DMS53 treated with DMSO at 0.1 percent for 48 hours (cell line): ENCODE measurements at regions not wholly inside any gene's neighbourhood (a gene's known extent, or its start where the extent isn't known, plus 50 kb on each side); places are given as distances from the start of the nearest gene placed in this dataset.
"Not testable (repeated sequence)": the region's sequence is repeated elsewhere in the genome, so short reads cannot be mapped to it uniquely, and the experiment has no call there.

Experiments
- DNase-seq: peaks from one replicate; lab custom pipeline; 2025; ENCODE audit not compliant: unreplicated experiment; lab: John Stamatoyannopoulos, UW

DNA sequence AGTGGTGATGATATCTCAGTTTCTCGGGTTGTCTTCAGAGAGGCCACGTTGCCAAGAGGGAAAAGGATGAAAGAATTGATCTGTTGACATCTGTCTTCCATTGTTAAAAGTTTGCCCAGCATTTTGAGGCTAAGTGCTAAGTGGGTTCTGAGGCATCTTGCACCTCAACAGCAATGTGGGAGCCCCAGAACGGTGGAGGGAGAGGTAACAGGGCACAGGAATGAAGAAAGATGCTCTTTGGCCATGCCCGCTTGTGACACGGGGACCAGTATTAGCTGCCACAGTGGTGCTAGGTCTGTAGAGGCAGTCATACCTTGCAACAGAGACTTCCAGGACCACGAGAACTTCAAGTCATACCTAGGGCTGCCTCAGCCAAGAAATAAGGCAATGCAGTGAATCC is 106.6 kb upstream of the NUPR2 start:
- DNase-seq, result no peak

- no peak for DNase-seq
Observed at GRCh38 chr7:56219017-56219416, 102.8 kb upstream of the NUPR2 start.

DNA sequence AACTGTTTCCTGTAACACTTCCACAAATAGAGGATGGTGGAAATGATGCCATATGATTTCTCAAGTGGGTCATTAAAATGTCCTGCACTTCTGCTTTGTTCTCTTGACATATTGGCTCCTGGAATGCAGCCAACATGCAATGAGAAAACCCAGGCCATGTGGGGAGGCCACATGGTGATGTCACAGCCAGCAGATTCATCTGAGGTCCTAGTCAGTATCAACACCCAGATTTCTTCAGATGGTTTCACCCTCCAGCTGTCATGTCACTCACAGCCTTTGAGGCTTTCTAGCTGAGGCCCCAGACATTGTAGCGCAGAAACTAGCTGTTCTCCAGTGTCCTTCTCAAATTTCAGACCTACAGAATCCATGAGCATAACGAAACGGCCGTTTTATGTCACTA is 102.3 kb upstream of the NUPR2 start:
- no peak for DNase-seq

DNA sequence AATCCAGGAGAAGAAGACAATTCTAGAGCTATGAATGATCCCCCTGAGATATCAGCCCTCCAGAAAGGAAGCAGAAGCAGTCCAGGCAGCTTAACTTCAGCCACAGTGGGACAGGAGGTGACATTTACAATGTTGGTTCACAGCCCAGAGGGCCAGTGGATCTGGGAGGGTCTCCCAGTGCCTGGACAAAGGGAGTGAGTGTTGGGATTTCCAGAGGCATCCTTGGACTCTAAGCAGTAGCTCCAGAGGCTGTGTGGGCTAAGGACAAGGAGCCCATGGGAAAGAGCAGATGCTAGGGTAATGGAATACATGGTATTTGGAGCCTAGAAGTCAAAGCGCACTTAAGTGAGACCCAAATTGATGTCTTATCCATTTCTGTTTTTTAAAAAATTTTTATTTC is 97.4 kb upstream of the NUPR2 start:
- no peak for DNase-seq

GRCh38 chr7:56206420-56206819 is 90.2 kb upstream of the NUPR2 start:
- no peak for DNase-seq

DNA sequence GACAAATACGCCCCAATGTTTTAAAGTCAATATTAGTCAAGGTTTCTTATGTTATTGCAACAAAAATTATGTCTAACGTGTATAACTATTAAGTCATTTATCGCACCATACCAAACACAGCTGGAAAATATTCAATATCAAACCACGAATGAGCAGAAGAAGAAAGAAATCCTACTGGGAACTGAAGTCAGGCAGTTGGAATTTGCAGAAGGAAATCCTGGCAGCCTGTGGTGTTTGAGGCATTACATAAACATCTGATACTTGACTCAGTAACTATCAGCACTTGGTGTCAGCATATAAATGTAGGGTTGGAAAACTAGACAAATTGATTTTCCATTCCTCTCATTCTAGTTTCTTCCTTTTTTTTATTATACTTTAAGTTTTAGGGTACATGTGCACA is 83.4 kb upstream of the NUPR2 start:
- no peak for DNase-seq

DNA sequence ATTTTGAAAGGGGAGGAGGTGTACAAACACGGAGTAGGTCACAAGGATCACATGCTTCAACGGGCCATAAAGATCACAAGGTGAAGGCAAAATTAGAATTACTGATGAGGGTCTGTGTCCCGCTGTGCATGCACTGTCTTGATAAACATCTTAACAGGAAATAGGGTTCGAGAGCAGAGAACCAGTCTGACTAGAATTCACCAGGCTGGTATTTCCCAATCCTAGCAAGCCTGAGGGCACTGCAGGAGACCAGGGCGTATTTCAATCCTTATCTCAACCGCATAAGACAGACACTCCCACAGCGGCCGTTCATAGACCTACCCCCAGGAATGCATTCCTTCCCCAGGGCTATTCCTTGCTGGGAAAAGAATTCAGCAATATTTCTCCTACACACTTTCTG is 80.0 kb upstream of the NUPR2 start:
- DNase-seq, result not testable (repeated sequence)

DNA sequence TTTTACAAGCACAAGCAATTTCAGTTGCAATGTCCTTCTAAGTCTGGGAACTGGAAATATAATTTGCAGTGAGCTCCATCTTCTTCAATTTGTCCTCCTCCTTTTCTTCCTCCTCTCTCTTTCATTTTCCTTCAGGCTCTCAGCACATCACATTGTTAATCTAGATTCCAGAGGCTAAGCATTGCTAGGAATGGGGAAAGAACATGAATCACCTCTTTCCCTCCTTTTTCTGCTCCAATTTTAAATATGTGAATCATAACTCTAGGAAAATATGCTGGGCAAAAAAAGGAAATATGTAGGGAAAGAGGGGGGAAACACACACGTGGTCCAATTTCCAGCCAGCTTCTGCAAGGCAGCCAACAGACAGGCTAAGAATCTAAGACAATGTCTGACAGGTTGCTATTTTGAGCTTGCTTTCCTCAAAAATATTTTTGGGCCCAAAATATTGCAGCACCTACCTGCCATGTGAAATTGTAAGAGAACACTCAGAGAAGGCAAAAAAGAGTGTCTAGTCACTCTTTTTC is 72.7 kb upstream of the NUPR2 start:
- DNase-seq, result no peak

DNA sequence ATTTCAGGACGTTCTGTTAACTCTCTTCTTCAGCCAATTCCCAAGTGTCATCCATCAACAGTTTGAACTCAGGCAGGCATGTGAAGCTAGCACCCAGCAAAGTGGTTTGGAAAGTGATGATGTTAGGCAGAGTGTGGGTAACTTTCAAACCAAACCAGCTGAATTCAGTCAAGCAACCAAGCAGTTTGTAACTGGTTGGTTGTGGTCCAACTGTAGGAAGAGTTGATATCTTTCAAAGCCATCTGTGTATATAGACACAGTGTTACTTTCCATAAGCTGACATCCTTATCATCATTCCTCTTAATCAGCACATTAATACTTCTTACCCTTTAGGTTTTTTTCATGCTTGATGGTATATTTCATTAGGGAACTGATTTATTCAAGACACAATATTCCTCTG is 72.2 kb upstream of the NUPR2 start:
- DNase-seq, result no peak

GRCh38 chr7:56181010-56181409 is 64.8 kb upstream of the NUPR2 start:
- DNase-seq, result no peak

DNA sequence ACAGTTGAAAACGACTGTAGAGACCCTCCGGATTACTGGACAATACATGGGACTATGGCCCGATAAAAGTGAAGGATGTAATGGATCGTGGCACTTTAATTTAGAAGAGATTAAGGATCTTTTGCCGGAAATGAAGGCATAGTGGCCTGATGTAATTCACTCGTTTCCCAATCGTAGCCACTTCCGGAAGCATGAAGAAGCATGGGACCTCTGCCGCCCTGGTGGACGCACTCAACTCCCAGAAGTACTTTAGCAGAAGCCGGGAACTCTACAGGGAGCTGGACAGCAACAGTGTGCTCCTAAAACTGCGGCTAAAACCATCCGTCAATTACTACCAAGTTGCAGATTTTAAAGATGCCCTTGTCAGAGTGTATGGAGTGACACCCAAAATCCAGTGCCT is 59.6 kb upstream of the NUPR2 start:
- DNase-seq, result no peak

- DNase-seq, result no peak
Observed at GRCh38 chr7:56174875-56175760, 58.9 kb upstream of the NUPR2 start.

GRCh38 chr7:56174346-56174874 is 58.2 kb upstream of the NUPR2 start:
- no peak for DNase-seq
